ENCODE measurements at regions not wholly inside any gene's neighbourhood (a gene's known extent, or its start where the extent isn't known, plus 50 kb on each side); places are given as distances from the start of the nearest gene placed in this dataset.
"Not testable (repeated sequence)": the region's sequence is repeated elsewhere in the genome, so short reads cannot be mapped to it uniquely, and the experiment has no call there.

DNA sequence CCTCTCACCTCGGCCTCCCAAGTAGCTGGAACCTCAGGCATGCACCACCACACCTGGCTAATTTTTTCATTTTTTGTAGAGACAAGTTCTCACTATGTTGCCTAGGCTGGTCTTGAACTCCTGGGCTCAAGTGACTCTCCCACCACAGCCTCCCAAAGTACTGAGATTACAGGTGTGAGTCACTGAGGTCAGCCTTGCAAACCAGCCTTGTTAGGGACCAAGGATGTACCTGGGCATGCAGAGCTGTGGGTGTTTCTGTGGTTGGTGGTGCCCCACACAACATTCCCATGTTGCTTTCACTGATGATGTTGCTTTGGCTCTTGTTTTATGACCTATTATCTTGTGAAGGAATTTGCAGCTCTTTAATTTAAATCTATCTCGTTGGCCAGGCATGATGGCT is 54.8 kb downstream of the OTUD1 start:
- DNase-seq = no peak

DNA sequence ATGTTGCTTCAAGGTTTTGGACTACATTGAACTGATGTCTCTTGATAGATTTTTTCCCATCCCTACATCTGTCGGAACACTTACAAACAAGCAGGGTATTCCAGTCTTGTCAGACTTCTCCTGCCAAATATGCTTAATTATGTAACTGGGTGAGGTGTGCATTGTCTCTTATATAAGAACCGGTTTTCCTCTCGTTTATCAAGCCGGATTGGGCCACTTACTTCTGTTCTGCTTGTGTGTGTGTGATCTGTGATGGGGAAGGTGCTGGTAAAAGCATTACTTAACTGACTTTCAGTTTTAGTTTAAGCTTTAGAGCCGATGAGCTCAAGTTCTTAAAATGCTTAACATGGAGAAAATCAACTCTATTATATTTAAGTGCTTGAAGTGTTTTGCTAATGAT is 57.9 kb downstream of the OTUD1 start:
- DNase-seq = no peak

DNA sequence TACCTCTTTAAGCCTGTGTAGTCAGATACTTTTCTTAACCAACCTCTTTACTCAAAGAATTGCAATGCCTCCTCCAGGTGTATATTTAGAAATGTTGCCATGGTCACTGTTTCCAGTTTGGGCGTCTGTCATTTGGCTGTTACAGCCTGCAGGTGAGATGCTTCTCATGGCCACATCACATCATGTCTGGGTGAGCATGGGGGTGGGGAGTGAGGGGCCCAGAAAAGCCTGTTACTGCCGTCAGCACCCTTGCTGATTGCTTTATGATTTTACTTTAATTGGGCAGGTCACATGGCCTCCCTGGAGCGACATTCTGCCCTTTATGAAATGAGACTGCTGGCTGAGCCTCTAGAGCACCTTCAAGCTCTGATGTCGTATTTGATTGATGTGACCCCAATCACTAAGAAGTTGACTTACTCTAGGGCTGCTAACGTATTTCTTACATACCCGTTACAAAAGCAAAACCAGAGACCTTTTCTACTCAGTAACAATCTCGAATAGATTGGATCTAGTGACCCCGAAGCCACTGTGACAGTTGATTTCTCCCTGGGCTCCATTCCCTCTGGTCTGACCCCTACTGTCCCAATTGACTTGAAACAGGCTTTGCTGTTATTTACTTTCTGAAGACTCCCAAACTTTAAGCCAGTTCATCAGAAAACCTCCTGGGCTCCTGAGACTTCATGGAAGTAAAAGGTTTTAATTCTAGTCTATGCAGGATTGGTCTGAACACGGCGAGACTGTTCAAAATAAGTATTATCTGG is 60.7 kb downstream of the OTUD1 start:
- DNase-seq = no peak

DNA sequence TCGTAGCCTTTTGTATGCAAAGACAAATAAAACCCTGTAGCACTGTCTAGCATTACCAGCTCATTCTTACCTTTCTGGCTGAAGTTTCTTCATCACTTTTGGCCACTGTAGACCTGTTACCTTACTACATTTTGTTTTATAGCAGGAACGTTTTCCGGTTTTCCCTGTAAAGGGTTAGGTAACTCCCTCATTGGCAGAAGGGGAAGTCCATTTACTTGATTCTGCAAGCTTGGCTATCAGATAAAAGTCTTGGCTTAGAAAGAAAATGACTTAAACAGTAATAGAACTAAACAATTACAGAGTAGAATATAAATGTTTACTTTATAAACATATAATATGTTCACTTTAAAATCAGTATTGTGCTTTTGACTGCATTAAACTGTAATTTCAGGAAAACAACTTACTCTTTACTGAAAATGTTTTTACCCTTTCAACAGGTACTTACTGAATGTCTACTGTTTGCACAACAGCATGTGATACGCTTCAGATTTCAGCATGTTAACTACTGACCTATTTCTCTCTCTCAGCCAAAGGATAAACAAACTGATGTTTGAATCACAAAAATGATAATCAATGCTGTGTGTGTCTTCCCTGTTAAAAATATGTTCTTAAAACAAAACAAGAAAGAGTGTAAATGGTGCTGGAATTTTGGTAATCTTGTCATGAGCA is 67.1 kb downstream of the OTUD1 start:
- DNase-seq = no peak

DNA sequence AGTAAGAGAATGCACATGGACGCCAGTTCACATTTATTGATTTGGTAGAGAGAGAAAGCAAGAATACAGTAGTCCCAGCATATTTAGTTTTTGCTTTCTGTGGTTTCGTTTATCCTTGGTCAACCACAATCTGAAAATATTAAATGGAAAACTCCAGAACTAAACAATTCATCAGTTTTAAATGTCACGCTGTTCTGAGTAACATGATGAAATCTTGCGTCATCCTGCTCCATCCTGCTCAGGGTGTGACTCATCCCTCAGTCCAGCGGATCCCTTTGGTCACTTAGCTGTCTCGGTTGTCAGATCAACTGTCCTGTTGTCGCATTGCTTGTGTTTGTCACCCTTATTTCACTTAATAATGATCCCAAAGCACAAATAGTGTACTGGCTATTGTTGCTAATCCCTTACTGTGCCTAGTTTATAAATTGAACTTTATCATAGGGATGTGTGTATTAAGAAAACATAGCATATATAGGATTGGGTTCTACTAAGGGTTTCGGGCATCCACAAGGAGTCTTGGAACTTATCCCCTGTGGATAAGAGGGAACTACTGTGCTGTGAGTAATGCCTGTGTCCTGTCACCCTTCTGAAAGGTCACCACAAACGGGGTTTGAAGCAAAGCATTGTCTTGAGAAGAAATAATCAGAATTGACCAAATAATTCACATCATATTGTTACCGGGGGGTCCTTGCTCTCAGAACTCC is 73.6 kb downstream of the OTUD1 start:
- no peak for DNase-seq

DNA sequence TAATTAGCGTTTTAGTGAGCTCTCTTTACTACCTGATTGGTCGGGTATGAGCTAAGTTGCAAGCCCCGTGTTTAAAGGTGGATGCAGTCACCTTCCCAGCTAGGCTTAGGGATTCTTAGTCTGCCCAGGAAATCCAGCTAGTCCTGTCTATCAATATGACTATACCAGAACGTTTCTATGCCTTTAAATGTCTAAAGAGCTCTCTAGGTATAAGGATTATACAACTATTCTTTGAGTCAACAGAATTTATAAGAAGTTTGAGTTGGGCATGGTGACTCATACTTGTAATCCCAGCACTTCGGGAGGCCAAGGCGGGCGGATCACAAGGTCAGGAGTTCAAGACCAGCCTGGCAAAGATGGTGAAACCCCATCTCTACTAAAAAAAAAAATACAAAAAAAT is 74.7 kb downstream of the OTUD1 start:
- DNase-seq = not testable (repeated sequence)

DNA sequence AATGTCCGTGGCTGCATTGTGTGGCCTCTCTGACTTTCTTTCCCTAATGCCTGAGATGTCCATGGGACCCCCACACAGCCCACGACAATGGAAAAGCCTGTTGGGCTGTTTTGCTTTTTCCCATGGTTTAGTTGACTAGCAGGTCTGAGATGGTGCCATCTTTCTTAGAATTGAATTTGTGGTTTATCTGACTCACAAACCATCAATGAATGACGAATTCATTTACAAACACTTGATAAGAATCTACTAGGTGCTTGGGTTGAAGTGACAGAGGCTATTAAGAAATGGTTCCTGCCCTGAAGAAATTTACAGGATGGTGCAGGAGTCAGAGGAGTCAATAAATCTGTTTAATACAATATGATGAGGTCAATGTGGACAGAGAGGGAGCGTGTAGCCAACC is 75.4 kb downstream of the OTUD1 start:
- DNase-seq = no peak

DNA sequence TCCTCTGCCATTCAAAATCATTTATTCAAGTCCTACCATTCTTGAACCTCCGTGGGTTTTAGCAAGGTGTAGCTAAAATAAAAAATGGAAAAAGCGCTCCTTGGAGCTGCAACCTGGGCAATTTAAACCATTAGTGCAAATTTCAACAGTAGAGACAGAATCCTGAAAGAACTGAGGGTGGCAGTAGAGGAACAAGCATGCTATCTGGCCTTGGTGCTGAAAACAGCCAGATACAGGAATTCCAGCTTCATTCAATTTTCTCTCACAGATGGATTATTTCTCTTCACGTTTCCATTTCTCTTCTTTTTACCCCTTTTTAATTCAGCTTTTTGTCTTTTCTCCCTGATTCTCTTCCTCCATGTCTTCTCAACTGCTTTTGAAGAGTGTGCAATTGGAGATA is 77.7 kb downstream of the OTUD1 start:
- DNase-seq = no peak

DNA sequence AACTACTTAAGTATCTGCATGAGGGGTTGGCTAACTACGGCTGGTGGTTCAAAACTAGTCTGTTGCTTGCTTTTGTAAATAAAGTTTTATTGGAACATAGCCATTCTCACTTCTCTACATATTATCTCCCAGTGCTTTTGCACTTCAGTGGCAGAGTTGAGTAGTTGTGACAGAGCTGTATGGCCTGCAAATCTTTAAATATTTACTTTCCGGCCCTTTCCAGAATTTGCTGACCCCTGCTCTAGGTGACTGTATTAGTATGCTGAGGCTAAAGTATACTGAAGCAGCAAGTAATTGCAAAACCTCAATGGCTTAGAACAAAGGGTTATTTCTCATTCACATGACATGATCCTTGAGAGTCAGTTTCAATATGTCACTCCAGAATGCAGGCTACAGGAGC is 78.3 kb downstream of the OTUD1 start:
- DNase-seq = no peak

DNA sequence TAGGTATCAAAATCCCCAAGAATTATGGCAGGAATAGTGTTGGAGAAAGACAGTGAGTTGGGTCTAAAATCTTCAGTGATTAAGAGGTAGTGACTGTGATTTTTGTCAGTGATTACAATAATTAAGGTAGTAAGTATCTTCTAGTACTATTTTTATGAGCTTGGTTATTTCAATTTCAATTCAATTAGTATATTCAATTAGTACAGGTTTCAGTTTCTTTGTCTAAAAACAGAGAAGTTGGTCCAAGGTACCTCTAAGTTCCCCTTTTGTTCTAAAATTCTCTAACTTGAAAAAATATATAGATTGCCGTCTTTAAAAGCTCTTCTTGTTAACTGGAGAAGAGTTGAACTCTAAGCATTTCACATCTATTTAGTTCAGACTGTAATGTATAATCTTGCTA is 82.9 kb downstream of the OTUD1 start:
- DNase-seq = no peak

DNA sequence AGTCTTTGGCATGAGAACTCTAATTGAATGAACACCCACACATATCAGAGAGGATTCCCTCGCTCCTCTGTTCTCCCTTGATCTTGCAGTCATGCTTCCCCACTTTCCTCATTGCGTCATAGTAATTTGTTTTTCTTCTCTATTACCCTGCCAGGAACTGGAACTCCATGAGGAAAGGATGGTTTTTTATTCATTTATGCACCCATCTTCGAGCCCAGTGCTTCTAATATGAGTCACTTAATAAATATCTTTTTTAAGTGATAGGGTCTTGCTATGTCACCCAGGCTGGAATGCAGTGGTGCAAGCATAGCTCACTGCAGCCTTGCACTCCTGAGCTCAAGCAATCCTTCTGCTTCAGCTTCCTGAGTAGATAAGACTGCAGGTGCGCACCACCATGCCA is 83.5 kb downstream of the OTUD1 start:
- no peak for DNase-seq

DNA sequence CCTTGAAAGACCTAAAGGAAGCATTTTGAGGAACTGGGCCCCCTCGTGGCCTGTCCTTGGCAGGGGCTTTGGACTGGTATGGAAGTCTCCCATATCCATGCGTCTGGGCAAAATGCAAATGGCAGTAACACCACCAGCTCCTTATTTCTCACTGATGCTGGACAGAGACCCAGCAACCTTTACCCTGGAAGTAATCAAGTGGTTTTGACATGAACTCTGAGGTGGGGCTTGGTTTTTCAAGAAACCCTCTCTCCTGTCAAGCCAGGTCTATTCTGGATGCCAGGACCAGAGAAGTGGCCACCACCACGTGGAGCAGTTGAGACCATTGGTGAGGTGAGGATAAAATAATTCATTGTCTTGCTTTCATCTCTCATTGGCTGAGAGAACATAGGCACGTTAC is 84.4 kb downstream of the OTUD1 start:
- DNase-seq = no peak

DNA sequence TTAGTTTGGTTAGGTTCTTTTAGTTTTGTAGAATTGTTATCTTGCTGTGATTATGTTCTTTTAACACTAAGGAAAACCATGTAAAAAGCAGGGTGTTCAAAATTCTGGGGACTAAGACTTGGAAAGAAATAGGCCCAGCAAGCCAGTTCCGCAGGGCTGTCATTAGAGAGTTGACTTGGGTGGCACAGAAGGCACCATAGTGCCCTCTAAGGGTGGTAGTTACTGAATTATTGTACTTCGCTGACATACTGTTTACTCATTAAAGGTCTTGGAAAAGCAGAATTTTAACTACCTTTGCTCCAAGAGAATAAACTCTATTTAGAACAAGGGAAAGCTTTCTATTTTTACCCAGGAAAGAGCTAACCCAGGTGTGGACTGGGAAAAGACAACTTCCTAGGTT is 86.5 kb downstream of the OTUD1 start:
- no peak for DNase-seq

DNA sequence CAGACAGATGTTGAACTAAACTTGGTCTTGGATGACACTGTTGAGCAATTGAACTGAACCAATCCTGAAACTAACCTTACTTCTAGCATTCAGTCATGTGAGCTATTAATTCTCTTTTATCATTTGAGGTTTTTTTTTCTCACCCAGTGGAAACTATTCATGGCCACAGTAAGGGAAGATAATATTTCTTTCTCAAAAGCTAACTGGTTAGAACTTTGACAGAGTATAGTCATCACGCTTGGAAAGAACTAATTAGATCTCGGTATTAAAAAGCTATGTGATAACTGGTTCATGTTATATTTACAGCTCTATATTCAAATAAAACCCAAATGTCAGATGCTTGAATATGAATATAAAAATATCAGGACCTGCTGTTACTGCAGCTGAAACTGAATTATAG is 89.5 kb downstream of the OTUD1 start:
- DNase-seq = no peak

DNA sequence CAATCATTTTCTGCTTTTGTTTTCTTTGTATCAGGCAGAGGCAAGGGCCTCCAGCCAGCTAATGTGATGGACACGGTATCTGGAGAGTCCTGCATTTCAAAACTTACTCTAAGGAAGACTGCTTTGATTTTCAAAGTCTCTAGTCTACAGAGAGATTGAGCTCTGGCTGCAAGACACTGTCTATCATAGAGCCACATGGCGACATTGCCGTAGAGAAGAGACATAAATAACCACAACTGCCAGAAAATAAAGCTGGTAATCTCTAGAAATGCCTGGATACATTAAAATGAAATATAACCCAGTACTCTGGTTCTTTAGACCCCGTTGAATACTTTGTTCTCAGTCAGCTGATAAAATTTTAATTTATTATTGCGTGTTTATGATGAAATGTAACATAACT is 90.8 kb downstream of the OTUD1 start:
- no peak for DNase-seq

DNA sequence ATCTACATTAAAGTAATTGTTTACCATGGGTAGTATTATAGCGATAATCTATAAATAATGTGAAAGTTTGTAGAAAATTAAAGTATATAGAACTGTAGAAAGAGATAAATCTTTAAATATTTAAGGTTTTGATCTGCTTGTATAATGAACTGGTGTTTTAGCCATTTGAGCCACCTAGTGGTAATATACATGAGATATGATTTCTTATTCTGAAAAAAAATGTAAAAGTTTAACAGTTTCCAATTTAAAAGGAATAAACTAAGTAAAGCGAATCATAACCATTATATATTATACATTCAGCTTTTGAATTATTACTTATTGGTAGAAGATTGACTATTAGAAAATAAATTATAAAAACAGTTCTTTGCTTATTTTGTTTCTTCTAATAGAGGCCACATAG is 91.2 kb downstream of the OTUD1 start:
- no peak for DNase-seq

DNA sequence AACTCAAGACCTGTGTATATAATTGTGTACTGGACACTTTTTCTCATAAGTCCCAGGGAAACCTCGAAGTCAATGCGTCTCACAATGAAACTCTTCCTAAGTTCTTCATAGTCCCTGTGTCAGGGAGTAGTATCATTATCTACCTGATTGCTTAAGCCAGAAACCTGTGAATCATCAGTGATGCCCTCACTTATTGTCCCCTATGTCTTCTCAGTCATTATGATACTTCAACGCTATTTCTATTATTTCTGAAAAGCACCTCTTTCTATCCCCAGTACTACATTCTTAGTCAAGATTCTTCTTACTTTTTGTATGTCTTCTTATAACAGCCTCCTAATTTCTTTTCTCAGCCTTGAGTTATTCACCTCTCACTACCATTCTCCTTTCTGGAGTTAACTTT is 94.3 kb downstream of the OTUD1 start:
- DNase-seq = no peak

DNA sequence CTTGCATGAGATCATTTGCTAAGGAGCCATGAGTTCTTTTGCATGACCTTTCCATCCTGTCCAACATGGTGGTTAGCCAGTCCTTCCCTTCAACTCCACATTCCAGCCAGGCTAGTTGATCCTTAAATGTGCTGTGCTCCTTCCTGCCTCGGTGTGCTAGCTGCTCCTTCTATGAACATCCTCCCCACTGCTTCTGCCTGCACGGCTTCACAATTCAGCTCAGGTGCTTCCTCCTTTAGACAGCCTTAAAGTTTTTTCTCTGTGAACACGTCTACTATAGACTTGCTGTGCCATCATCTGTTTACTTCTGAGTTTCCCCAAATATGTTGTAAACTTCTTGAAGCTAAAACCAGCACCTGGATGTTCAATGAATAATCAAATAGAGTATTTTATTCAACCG is 95.5 kb downstream of the OTUD1 start:
- DNase-seq = no peak

DNA sequence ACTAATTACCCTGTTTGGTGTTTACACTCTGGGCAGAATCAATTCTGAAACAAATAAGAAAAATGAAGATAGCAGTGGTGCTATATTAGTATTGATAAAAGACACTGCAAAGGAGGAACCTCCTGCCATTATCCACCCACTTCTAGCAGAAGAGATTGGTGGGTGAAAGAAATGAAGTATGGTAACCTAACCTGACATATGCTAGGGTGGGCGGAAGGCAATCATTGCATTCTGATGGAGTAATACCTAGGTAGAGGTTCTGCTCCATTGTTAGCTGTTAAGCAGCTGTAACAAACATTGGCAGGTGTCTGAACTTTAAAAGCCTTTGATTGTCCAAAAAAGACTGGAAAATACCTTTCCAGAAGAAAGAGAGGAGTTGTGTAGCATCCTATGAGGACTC is 95.9 kb downstream of the OTUD1 start:
- DNase-seq = no peak

DNA sequence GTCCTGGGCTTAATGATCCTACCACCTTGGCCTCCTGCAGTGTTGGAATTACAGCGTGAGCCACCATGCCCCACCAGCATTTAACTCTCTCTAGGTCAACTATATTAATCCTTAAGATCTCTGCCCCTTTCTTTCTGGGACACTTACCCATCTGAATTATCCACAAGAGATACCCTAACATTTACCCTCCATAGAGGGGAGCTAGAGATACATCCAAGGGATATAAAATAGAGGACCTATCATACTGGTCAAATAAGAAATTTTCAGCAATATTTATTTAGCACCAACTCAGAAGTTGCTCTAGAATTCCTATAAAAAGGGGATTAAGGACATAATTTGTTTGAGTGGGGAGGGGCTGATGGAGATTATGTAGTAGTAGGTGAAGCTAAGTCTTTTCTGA is 96.5 kb downstream of the OTUD1 start:
- no peak for DNase-seq

DNA sequence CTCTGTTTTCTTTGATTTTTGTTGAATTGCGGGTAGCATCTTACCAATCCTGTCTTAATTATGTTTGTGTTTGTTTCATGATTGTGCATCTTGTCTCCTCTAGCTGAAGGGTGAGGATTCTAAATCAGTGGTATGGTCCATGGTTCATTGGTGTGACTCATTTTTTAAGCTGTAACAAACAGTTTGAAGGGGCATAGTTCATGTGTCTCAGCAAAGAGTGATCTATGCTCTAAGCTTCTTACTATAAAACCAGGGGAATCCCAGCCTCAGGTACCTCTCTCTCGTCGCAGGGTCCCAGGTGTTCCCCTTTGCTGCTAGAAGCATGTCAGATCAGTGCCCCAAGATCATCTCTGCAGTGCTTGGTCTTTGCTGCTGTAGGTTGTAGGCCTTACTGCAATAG is 100.1 kb downstream of the OTUD1 start:
- DNase-seq = no peak

DNA sequence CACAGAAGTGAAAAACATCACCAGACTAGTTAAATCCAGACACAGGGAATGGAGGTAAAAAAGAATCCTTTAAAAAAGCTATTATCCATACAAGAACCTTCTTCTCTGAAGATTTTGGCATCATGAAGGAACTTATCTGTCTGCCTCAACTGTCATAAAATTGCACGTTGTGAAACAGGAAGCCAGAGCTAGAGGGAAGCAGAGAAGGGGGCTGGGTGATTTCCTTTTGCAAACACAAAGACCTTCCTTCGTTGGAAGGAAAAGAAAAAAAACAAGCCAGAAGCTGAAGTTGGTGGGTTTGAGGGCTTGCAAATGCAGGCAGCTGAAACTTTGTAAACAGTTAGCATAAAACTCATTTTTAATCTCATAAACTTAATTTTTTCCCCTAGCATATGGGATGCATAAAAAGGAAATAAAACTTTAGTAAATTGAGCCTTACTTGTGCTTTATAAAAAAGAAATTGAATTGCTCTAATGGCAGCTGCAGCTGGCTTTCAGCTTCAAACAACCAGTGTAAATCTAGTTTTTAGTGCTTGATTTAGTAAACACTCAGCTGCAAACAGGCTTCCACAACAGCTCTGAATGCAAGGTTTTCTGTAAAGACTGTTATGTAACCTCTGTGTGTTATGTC is 101.6 kb downstream of the OTUD1 start:
- no peak for DNase-seq

DNA sequence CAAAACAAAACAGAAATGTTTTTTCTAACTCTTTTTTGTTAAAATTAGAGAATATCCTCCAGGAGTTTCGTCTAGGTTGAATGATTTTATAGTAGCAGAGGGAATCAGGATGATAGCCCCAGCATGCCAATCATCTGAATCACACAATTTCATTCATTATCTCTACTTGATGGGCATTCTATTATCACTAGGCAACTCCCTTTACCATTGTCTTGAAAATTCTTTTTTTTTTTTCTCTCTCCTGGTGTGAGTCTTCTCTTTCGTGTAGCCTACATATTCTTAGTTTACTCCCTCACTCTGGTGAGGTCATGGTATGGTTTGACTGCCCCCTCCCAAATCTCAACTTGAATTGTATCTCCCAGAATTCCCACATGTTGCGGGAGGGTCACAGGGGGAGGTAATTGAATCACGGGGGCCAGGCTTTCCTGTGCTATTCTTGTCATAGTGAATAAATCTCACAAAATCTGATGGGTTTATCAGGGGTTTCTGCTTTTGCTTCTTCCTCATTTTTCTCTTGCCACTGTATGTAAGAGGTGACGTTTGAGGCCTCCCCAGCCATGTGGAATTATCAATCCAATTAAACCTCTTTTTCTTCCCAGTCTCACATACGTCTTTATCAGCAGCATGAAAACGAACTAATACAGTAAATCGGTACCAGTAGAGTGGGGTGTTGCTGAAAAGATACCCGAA is 105.0 kb downstream of the OTUD1 start:
- no peak for DNase-seq

All from activated effector memory CD4-positive, alpha-beta T cell treated with anti-CD3 and anti-CD28 coated beads, Interleukin-2, amount 50 U/mL, for 16 hours (primary cell).